Transverse colon (tissue), 4 donors: ENCODE measurements at regions not wholly inside any gene's neighbourhood (a gene's known extent, or its start where the extent isn't known, plus 50 kb on each side); places are given as distances from the start of the nearest gene placed in this dataset.

Source experiments
- DNase-seq: peaks from one replicate; pipeline ENCODE4 v3.0.0-alpha.2; 2019
- H3K27ac ChIP-seq, 4 donors: fragments of 200-600 bp; sonication (generic); 2 replicates each; pipeline ENCODE4 v1.5.1; 2016 to 2018; ENCODE audit warnings: inconsistent platforms in 4 of 4
- H3K27me3 ChIP-seq: fragments of 200-600 bp; sonication (generic); 2 replicates; pipeline ENCODE4 v1.5.1; 2017; ENCODE audit warnings: inconsistent platforms
- H3K36me3 ChIP-seq, 4 donors: fragments of 200-600 bp; sonication (generic); 2 replicates each; pipeline ENCODE4 v1.5.1; 2017 to 2019; ENCODE audit warnings: inconsistent platforms in 4 of 4
- H3K4me1 ChIP-seq, 4 donors: fragments of 200-600 bp; sonication (generic); 2 replicates each; pipeline ENCODE4 v1.5.1; 2017 to 2020; ENCODE audit warnings: inconsistent platforms in 4 of 4
- H3K4me3 ChIP-seq, 4 donors: fragments of 200-600 bp; sonication (generic); 1 replicate in 1 of 4; 2 replicates in 3 of 4; pipeline versions ENCODE4 v1.5.1 to v1.6.1; 2017 to 2019; ENCODE audit warnings: inconsistent platforms in 4 of 4
- H3K9me3 ChIP-seq, 2 donors: fragments of 200-600 bp; sonication (generic); 2 replicates each; pipeline ENCODE4 v1.5.1; 2017 to 2019; ENCODE audit warnings: inconsistent platforms in 2 of 2
- EP300 ChIP-seq: sonication (generic); formaldehyde crosslinking; IDR thresholded peaks from one replicate; pipeline ENCODE4 v1.6.1; 2017; ENCODE audit warnings: antibody characterized with exemption, low read depth
- POLR2A ChIP-seq: fragments of 450-650 bp; IDR thresholded peaks from one replicate; pipeline ENCODE4 v1.6.1; 2016; ENCODE audit warnings: antibody characterized with exemption, mild to moderate bottlenecking, moderate library complexity
- POLR2AphosphoS5 ChIP-seq, 3 donors: sonication (generic); formaldehyde crosslinking; IDR thresholded peaks; one replicate each; pipeline ENCODE4 v1.6.1; 2016; ENCODE audit warnings: antibody characterized with exemption in 3 of 3
- WGBS, 2 donors: methylation state at CpG; one replicate each; pipeline ENCODE4 v1.1.5; 2018; ENCODE audit warnings: low coverage in 1 of 2; 5-methylcytosine and 5-hydroxymethylcytosine counted together
- in situ Hi-C, 4 donors: fragments of 200-750 bp; cut with MboI; loops; one replicate each; pipeline versions ENCODE4 v1.15.0 to v1.15.1; 2017; ENCODE audit warnings: low sequenced_read_pairs in 3 of 4, low pct_ligation_motif_present in 1 of 4, low pct_unique_long_range_greater_than_20kb in 1 of 4
- intact Hi-C: fragments of 100-400 bp; cut with DNase I; formaldehyde crosslinking; loops from one replicate; pipeline ENCODE4 v1.15.1; 2023; ENCODE audit warnings: low total_unique reads
- TF ChIP-seq, protein P1 (sequence below), 5 experiments: fragments of 200-600 bp in 3 of 5; fragments of 450-650 bp in 2 of 5; sonication (generic) in 3 of 5; IDR thresholded peaks; 1 replicate in 2 of 5; 2 replicates in 3 of 5; pipeline ENCODE4 v1.5.1; 2016 to 2017; ENCODE audit warnings: antibody characterized with exemption in 5 of 5, inconsistent platforms in 3 of 5, mild to moderate bottlenecking in 2 of 5, moderate library complexity in 1 of 5

DNA sequence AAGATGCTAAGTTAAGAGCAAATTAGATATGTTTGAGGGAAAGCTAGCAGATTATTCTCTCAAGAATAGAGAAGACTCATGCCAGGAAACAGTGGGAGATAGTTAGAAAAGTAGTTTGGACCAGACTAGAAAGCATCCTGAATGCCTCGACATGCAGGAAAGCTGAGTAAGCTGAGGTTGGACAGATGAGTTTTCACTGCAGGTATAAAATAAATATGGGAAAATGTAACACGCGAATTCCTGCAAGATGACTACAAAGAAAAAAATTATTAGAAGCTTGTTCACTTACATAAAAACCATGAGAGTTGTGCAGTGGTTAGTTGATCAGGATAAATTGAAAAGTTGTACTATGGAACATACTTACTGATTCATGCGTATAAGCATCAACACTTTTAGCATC, 484.2 kb upstream of the MANEA start:
- in situ Hi-C loops = no loop called here
- intact Hi-C loops = no loop called here
- Histone ChIP-seq H3K4me3 (no peak overlapping the region), H3K27ac (no peak overlapping the region), H3K9me3 (no peaks in the 10 kb centered on the region), H3K27me3 (no peaks in the 10 kb centered on the region), H3K36me3 (no peaks in the 10 kb centered on the region), H3K4me1 (no peaks in the 10 kb centered on the region)
- WGBS, 2 donors = 73 to 80% methylated on average over 4 of the region's 4 CpGs
- DNase-seq = no peak
- TF ChIP-seq, protein P1, sequence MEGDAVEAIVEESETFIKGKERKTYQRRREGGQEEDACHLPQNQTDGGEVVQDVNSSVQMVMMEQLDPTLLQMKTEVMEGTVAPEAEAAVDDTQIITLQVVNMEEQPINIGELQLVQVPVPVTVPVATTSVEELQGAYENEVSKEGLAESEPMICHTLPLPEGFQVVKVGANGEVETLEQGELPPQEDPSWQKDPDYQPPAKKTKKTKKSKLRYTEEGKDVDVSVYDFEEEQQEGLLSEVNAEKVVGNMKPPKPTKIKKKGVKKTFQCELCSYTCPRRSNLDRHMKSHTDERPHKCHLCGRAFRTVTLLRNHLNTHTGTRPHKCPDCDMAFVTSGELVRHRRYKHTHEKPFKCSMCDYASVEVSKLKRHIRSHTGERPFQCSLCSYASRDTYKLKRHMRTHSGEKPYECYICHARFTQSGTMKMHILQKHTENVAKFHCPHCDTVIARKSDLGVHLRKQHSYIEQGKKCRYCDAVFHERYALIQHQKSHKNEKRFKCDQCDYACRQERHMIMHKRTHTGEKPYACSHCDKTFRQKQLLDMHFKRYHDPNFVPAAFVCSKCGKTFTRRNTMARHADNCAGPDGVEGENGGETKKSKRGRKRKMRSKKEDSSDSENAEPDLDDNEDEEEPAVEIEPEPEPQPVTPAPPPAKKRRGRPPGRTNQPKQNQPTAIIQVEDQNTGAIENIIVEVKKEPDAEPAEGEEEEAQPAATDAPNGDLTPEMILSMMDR (IDR thresholded peaks at IDR 0.05) = no peak

DNA sequence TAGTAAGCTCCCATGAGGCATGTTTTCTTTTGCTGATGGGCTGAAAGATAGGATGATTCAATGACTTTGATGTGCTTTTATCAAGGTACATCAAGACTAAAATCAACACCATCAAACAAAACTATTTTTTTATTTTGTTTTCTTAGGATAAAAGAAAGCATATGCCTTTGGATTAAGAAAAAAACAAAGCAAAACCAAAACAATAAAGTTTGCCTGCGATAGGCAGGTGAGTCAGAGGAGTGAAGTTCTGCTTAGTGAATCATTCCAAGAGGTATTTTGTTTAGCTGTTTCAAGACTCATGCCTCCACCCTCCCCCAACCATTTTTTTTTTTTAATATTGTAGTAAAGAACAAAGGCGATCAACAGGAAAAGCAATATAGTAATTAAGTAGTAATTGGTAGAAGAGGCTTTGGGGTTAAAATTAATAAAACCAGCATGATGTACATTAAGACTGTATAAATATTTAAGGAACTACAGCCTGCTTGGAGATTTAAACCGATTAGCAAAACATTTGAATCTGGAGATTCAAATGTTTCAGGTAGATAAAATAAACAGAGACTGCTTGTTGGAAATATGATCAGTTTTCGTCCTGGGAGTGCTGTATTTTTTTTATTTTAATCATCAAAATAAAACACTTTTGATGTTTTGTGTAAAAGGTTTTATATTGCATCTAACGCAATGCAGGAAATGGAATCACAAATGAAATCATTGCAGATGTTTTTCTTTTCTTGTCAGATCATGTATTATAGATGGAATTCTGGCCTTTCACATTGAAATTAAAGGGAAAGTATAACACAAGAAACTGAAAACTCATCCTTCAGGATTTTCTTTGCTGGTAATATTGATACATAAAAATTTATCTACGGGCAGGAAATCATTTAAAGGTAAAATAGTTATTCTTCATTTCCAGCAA, 482.3 kb upstream of the MANEA start:
- in situ Hi-C loops = no loop called here
- intact Hi-C loops = no loop called here
- Histone ChIP-seq H3K4me3 (no peak overlapping the region), H3K4me1 (no peaks in the 10 kb centered on the region), H3K27me3 (no peaks in the 10 kb centered on the region), H3K27ac (no peak overlapping the region), H3K36me3 (no peaks in the 10 kb centered on the region), H3K9me3 (no peaks in the 10 kb centered on the region)
- TF ChIP-seq EP300 = no peak
- WGBS, 2 donors = 36 to 39% methylated on average over 6 of the region's 6 CpGs
- DNase-seq = no peak

DNA sequence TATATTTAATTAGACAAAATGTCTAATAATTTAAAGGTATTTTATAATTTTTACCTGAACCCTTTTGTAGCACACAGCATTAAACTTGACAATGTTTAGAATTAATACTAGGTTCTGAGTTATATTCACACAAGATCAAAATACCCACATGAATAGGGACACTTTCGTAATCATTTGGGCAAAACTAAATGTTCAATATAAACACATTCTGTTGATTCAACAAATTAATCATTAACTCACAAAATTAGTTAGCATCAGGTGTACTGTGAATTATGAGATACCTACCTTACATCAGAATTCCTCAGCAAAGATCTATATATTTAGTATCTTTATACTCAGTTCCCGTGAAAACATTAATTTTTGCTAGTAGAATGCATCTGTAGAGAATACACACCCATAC, 481.5 kb upstream of the MANEA start:
- H3K4me1 ChIP-seq = no peaks in the 10 kb centered on the region
- no peaks in the 10 kb centered on the region for H3K27me3 ChIP-seq
- WGBS, 2 donors = 64 to 72% methylated on average over 2 of the region's 2 CpGs
- TF ChIP-seq POLR2AphosphoS5 (IDR thresholded peaks at IDR 0.05) (no peak), POLR2A (no peak), EP300 (no peak)
- TF ChIP-seq, protein P1 (IDR thresholded peaks at IDR 0.05) = no peak
- no peak overlapping the region for H3K4me3 ChIP-seq
- no peak for DNase-seq
- H3K36me3 ChIP-seq = no peaks in the 10 kb centered on the region
- in situ Hi-C loops (no loop called here), intact Hi-C loops (no loop called here)
- no peak overlapping the region for H3K27ac ChIP-seq
- H3K9me3 ChIP-seq = no peaks in the 10 kb centered on the region

DNA sequence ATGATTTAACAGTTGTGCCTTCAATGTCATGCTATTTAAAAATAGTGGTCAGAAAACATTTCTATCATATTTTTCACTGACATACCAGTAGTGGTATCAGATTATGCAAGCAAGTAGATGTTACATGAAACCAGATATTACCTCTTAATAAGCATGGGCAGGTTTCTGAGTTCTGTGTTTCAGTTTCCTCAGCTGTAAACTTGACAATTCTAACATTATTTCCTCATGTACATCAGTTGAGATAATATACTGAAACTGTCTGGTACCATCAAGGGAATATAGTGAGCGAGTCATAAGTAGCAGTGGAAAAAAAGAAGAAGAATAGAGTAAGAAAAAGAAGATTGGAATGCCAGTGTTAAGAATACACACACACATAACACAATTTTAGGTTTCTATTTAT, 477.9 kb upstream of the MANEA start:
- H3K4me3 ChIP-seq = no peak overlapping the region
- H3K27me3 ChIP-seq = no peaks in the 10 kb centered on the region
- H3K27ac ChIP-seq = no peak overlapping the region
- H3K4me1 ChIP-seq = no peaks in the 10 kb centered on the region
- 76 to 83% methylated on average over 1 of the region's 1 CpG for WGBS, 2 donors
- intact Hi-C loops (no loop called here), in situ Hi-C loops (no loop called here)
- DNase-seq = no peak
- TF ChIP-seq, protein P1 (IDR thresholded peaks at IDR 0.05) = no peak
- TF ChIP-seq POLR2AphosphoS5 (IDR thresholded peaks at IDR 0.05) (no peak), POLR2A (no peak), EP300 (no peak)
- H3K9me3 ChIP-seq = no peaks in the 10 kb centered on the region
- no peaks in the 10 kb centered on the region for H3K36me3 ChIP-seq

DNA sequence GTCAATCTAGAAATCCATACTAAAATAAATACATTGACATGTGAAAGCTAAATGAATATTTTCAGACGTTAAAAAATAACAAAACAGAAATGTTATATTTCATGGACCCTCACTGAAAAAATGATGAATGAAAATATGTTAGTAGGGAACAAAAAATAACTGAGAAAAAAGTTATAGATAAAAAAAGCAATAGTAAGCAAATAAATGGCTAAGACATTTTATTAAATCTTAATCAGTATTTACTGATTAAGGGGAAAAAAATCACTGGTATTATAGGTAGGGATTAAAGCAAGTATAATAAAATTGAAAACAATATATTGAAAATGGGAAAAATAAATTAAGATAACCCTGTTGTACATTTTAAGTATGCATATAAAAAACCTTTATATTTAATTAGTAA, 468.1 kb upstream of the MANEA start:
- Histone ChIP-seq H3K27ac (no peak overlapping the region), H3K9me3 (no peaks in the 10 kb centered on the region), H3K4me1 (no peaks in the 10 kb centered on the region), H3K4me3 (no peak overlapping the region), H3K36me3 (no peaks in the 10 kb centered on the region), H3K27me3 (no peaks in the 10 kb centered on the region)
- TF ChIP-seq EP300 (no peak), POLR2AphosphoS5 (IDR thresholded peaks at IDR 0.05) (no peak), POLR2A (no peak)
- TF ChIP-seq, protein P1 (IDR thresholded peaks at IDR 0.05) = no peak
- in situ Hi-C loops = no loop called here
- 53 to 74% methylated on average over 1 of the region's 1 CpG for WGBS, 2 donors
- intact Hi-C loops = no loop called here
- DNase-seq = no peak
